Left ventricle myocardium inferior (tissue), 1 donor: ENCODE measurements at regions not wholly inside any gene's neighbourhood (a gene's known extent, or its start where the extent isn't known, plus 50 kb on each side); places are given as distances from the start of the nearest gene placed in this dataset.

Source experiments
- DNase-seq: peaks from one replicate; pipeline ENCODE4 v3.0.0-alpha.2; 2020
- H3K27ac ChIP-seq: fragments of 200-600 bp; replicated peaks from 2 replicates; pipeline ENCODE4 v1.8.0; 2021
- H3K27me3 ChIP-seq: fragments of 200-600 bp; 2 replicates; pipeline ENCODE4 v1.8.0; 2021; ENCODE audit warnings: low read depth
- H3K36me3 ChIP-seq: fragments of 200-600 bp; 2 replicates; pipeline ENCODE4 v1.8.0; 2021
- H3K4me1 ChIP-seq: fragments of 200-600 bp; 2 replicates; pipeline ENCODE4 v1.8.0; 2021
- H3K4me3 ChIP-seq: fragments of 200-600 bp; 2 replicates; pipeline ENCODE4 v1.8.0; 2021; ENCODE audit warnings: mild to moderate bottlenecking, moderate library complexity
- H3K9me3 ChIP-seq: fragments of 200-600 bp; replicated peaks from 2 replicates; pipeline ENCODE4 v1.8.0; 2021
- CTCF ChIP-seq: fragments of 200-600 bp; IDR thresholded peaks from 2 replicates; pipeline ENCODE4 v1.8.0; 2021; ENCODE audit warnings: antibody characterized with exemption, mild to moderate bottlenecking, borderline replicate concordance
- intact Hi-C: fragments of 100-400 bp; cut with micrococcal nuclease; formaldehyde crosslinking; loops from one replicate; pipeline ENCODE4 v1.11.0; 2022
- donor health status: DM: no; HTN: yes; CAD: no; lungs with severe emphysema.

DNA sequence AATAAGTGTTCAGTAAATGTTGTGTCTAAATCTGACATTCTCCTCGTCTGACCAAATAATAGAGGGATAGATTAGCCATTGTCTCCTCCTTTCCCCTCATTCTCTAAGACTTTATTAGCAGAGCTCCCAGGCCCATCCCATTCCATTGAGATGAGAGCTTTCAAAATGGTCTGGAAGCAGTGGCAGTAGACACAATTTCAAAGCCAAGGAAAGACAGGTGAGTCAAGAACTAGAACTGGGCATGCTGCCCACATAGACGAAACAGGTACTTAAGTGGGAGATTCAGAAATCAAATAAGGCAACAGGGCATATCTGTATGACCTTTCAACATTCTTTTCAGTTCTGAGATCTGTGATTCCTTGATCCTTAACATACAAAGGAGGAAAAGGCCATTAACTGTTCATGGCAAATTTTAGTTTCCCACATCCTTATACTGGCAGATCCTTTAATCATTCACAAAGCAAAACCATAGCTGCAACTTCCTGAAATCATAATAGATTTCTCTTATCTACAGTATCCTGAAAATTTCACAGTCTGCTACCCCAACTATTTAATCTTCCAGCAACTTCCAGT lies 96.6 kb upstream of the KCNA4 start:
- DNase-seq, result no peak
- Histone ChIP-seq H3K4me1 (no peaks in the 10 kb centered on the region), H3K27me3 (no peaks in the 10 kb centered on the region), H3K4me3 (no peak overlapping the region), H3K36me3 (no peaks in the 10 kb centered on the region), H3K27ac (no peak overlapping the region), H3K9me3 (no peaks in the 10 kb centered on the region)
- TF ChIP-seq CTCF, result no peak
- intact Hi-C loops, result no loop called here

DNA sequence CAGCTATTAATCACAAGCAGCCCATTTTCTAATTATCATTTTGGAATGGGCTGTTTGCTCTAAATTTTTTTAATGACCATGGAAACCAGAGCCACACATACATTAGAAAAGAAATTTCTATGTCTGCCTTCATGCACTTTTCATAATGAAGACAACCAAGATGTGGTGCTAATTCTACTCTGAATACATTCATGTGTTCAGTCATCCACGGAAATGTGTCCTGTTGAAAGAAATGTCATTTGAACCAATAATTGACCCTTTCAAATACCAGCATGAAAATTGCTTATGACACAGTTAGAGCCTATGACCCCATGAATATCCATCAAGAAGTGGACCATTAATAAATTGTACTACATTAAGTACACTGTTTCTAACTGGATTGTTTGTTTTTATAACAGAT lies 99.7 kb upstream of the KCNA4 start:
- DNase-seq, result no peak
- TF ChIP-seq CTCF, result no peak
- intact Hi-C loops, result no loop called here
- Histone ChIP-seq H3K27me3 (no peaks in the 10 kb centered on the region), H3K9me3 (no peaks in the 10 kb centered on the region), H3K36me3 (no peaks in the 10 kb centered on the region), H3K4me3 (no peak overlapping the region), H3K4me1 (no peaks in the 10 kb centered on the region), H3K27ac (no peak overlapping the region)

GRCh38 chr11:30120045-30120589 lies 103.3 kb upstream of the KCNA4 start:
- DNase-seq, result no peak
- Histone ChIP-seq H3K4me3 (no peak overlapping the region), H3K9me3 (no peaks in the 10 kb centered on the region), H3K36me3 (no peaks in the 10 kb centered on the region), H3K27ac (no peak overlapping the region), H3K27me3 (no peaks in the 10 kb centered on the region), H3K4me1 (no peaks in the 10 kb centered on the region)
- intact Hi-C loops, result no loop called here
- TF ChIP-seq CTCF, result no peak

- no peak for DNase-seq
- no peak for TF ChIP-seq CTCF
- Histone ChIP-seq H3K27ac (no peak overlapping the region), H3K4me1 (no peaks in the 10 kb centered on the region), H3K4me3 (no peak overlapping the region), H3K36me3 (no peaks in the 10 kb centered on the region), H3K9me3 (no peaks in the 10 kb centered on the region), H3K27me3 (peaks cover 6% of the 10 kb centered on the region)
- intact Hi-C loops, result no loop called here
Measured at GRCh38 chr11:30125456-30125855, 105.4 kb upstream of the FSHB start.

- Histone ChIP-seq H3K4me1 (no peaks in the 10 kb centered on the region), H3K27me3 (peaks cover 6% of the 10 kb centered on the region), H3K4me3 (no peak overlapping the region), H3K9me3 (no peaks in the 10 kb centered on the region), H3K27ac (no peak overlapping the region), H3K36me3 (no peaks in the 10 kb centered on the region)
- peak; percentile 74 for TF ChIP-seq CTCF
- DNase-seq, result no peak
- intact Hi-C loops, result no loop called here
Measured at GRCh38 chr11:30128269-30128932, 102.4 kb upstream of the FSHB start.
